GM21367 (cell line): ENCODE measurements at regions not wholly inside any gene's neighbourhood (a gene's known extent, or its start where the extent isn't known, plus 50 kb on each side); places are given as distances from the start of the nearest gene placed in this dataset.
"Not testable (repeated sequence)": the region's sequence is repeated elsewhere in the genome, so short reads cannot be mapped to it uniquely, and the experiment has no call there.

Experiments
- ATAC-seq: cut with Tn5 transposase; IDR thresholded peaks from one replicate; pipeline ENCODE4 v1.9.1; 2021; ENCODE audit not compliant: unreplicated experiment

- no peak for ATAC-seq
Measured at GRCh38 chr13:74747186-74747955, 613.2 kb upstream of the KLF12 start.

DNA sequence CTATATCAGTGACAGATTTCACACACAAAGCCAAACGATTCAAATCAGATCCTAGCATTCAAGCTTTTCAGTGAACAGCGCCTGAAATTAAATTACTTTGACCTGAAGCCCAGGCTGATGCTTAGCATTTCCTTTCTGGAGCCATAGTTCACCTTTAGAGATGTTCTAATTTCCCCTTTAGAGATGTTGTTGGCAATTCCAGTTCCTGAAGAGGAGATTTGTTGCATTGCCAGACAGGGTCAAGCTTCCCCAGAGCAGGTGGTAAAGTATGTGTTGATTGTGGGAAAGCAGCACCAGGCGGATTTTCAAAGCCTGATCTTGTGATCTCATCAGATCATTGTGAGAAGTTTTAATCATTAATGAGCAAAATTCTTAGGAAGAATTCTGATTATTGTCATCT, 609.8 kb upstream of the KLF12 start:
- no peak for ATAC-seq

GRCh38 chr13:74741732-74742131, 607.5 kb upstream of the KLF12 start:
- no peak for ATAC-seq

GRCh38 chr13:74732736-74733385, 598.7 kb upstream of the KLF12 start:
- ATAC-seq: no peak

GRCh38 chr13:74731731-74732130, 597.5 kb upstream of the KLF12 start:
- no peak for ATAC-seq

GRCh38 chr13:74730556-74731331, 596.5 kb upstream of the KLF12 start:
- ATAC-seq: no peak

DNA sequence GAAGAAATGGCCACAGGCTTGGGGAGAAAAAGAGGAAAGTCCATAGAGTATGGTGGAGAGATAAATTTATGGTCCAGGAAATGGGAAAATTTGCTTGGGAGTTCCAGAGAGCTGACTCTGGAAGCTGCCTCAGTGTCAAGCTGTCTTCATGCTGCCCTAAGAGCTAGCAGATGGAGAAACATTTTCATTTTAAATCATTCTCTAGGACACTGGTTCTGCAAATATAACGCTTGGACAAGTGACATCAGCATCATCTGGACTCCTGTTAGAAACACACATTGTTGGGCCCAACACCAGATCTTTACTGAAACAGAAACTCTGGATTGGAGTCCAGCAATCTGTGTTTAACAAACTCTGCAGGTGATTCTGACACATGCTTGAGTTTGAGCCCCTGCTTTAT, 592.0 kb upstream of the KLF12 start:
- ATAC-seq: no peak

DNA sequence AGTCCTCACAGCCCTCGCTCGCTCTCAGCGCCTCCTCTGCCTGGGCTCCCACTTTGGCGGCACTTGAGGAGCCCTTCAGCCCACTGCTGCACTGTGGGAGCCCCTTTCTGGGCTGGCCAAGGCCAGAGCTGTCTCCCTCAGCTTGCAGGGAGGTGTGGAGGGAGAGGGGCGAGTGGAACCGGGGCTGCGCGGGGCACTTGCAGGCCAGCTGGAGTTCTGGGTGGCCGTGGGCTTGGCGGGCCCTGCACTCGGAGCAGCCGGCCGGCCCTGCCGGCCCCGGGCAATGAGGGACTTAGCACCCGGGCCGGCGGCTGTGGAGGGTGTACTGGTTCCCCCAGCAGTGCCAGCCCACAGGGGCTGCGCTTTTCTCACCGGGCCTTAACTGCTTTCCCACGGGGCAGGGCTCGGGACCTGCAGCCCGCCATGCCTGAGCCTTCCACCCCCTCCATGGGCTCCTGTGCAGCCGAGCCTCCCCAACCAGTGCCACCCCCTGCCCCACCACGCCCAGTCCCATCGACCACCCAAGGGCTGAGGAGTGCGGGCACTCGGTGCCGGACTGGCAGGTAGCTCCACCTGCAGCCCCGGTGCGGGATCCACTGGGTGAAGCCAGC, 584.1 kb upstream of the KLF12 start:
- ATAC-seq: not testable (repeated sequence)

DNA sequence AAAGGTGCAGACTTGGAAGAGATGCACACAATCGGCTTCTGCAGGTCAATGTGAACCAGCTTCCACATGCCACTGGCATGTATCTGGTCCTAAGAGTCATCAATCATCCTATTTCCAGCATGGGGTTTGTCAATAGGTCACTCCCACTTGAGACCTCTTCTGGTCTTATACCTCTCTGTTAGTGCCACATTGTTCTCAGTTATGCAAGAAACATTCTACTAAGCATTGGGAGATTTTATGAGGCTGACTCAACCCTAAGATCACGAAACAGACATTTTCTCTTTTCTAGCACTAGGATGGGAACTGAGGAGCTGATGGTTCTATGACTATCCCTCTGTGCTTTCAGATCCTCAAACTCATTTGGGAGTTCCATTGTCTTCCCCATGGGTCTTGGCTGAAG, 581.5 kb upstream of the KLF12 start:
- ATAC-seq: no peak

DNA sequence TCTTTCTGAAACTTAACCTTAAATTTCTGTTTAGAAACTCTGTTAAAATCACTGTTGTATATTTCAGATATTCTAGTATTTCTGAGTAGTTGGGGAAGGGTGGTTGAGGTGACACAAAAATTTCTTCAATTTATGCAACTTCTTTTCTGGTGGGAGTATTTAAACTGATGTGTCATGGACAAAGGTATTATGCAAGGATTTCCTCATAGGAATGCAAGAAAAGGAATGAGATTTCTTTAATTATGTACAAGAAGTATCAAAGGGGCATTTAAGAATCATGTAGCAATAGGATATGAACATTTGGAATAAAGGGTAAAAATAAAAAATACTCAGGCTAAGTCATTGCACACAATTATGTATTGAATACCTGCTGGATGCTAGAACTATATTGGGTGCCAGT, 575.8 kb upstream of the KLF12 start:
- ATAC-seq: no peak

- ATAC-seq: no peak
Measured at GRCh38 chr13:74709226-74709625, 575.0 kb upstream of the KLF12 start.

GRCh38 chr13:74708629-74709028, 574.4 kb upstream of the KLF12 start:
- ATAC-seq: no peak

- ATAC-seq: no peak
Measured at GRCh38 chr13:74707291-74707690, 573.1 kb upstream of the KLF12 start.

GRCh38 chr13:74706801-74707200, 572.6 kb upstream of the KLF12 start:
- ATAC-seq: no peak

DNA sequence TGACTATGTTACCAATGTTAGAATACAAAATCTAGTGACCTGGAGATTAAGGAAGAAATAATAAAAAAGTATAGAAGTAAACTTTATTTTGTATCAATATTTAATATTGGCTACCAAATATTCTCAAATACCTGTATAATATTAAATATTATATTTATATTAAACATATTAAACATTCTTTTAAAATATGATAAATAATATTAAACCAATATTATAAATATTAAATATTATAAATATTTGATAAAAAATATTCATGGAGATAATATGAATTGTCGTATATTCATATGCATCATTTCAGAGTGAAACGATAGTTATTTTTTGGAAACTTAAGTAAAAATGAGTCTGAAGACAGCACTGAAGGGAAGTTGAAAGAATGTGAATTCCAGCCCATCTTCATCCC, 571.2 kb upstream of the KLF12 start:
- no peak for ATAC-seq

- no peak for ATAC-seq
Measured at GRCh38 chr13:74703855-74704387, 569.7 kb upstream of the KLF12 start.

GRCh38 chr13:74696148-74696922, 562.1 kb upstream of the KLF12 start:
- no peak for ATAC-seq

GRCh38 chr13:74695021-74695800, 561.0 kb upstream of the KLF12 start:
- no peak for ATAC-seq

DNA sequence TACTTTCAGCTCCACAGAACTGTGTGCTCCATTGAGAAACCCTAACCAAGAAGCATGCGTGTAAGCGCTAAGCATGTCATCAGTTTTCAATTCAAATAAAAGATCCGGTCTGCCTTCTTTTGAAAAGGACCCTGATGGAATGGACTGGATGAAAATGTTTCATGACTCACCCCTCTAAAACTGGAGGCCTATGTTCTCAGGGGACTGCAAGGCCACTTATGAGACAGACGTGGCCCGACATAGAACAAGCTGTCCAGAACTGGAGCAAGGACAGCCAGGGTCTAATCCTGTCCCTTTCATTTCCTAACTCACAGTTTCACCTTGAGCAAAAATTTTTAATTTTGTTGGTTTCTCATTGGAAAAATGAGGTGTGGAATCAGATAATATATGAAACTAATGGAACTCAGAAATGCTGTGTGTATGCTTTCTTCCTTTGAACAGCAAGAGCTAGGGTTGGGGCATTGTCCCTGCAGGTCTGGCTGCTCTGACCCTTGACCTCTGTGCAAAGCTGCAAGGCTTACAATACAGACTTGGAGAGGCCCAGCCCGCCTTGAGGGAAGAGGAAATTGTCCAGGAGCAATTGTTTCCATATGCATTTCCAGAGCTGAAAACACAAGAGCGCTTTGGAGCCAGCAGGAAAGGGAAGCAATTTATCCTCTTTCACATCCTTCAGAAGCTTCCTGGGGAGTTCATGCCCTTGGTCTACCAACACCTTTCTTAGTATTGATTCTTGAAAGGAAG, 553.4 kb upstream of the KLF12 start:
- no peak for ATAC-seq
